ENCODE measurements at regions not wholly inside any gene's neighbourhood (a gene's known extent, or its start where the extent isn't known, plus 50 kb on each side); places are given as distances from the start of the nearest gene placed in this dataset.

DNA sequence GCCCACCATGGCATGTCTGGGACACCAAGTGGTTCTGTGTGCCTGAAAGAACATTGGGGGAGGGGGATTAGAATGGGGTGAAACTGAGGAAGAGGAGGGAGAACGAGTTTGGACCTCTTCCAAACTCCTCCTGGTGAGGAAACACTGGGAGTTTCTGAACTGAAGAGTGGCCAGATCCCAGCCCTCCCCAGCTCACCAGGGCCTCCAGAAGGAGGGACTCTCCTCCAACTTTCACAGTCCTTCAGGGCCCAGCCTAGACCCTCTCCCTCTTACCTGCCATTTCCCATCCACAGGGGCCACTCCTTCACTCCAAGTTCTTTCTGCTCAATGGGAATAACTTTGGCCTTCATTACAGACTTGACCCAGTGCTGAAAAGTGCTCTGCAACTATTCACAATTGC, 132.0 kb upstream of the FOXK1 start:
- no peak for DNase-seq (ENCODE audit: low spot score)
- H3K36me3 Mint-ChIP-seq: no peaks in the 10 kb centered on the region
- Histone ChIP-seq H3K4me2 (no peak overlapping the region), H3K79me2 (ENCODE audit: low read depth) (no peaks in the 10 kb centered on the region), H3K9me3 (ENCODE audit: low read depth) (peaks cover 5% of the 10 kb centered on the region), H4K20me1 (ENCODE audit: low read depth) (no peaks in the 10 kb centered on the region), H3K36me3 (no peaks in the 10 kb centered on the region), H3K27ac (no peak overlapping the region), H3K9ac (no peak overlapping the region), H3K4me1 (no peaks in the 10 kb centered on the region), H3K27me3 (no peaks in the 10 kb centered on the region), H3F3A (ENCODE audit: low read depth) (no peaks in the 10 kb centered on the region), H3K4me3 (no peak overlapping the region), H2AFZ (replicated peaks) (no peak overlapping the region)
- H3K27me3 Mint-ChIP-seq (ENCODE audit: insufficient read depth, low read depth): peaks cover 4% of the 10 kb centered on the region
- peaks cover 25% of the 10 kb centered on the region for H3K9me3 Mint-ChIP-seq
- H3K27ac Mint-ChIP-seq: no peak overlapping the region
- H3K4me1 Mint-ChIP-seq: no peaks in the 10 kb centered on the region
- TF ChIP-seq EZH2phosphoT487 (IDR thresholded peaks at IDR 0.05) (no peak), EZH2 (IDR thresholded peaks at IDR 0.05) (no peak)
- TF ChIP-seq, protein P1, sequence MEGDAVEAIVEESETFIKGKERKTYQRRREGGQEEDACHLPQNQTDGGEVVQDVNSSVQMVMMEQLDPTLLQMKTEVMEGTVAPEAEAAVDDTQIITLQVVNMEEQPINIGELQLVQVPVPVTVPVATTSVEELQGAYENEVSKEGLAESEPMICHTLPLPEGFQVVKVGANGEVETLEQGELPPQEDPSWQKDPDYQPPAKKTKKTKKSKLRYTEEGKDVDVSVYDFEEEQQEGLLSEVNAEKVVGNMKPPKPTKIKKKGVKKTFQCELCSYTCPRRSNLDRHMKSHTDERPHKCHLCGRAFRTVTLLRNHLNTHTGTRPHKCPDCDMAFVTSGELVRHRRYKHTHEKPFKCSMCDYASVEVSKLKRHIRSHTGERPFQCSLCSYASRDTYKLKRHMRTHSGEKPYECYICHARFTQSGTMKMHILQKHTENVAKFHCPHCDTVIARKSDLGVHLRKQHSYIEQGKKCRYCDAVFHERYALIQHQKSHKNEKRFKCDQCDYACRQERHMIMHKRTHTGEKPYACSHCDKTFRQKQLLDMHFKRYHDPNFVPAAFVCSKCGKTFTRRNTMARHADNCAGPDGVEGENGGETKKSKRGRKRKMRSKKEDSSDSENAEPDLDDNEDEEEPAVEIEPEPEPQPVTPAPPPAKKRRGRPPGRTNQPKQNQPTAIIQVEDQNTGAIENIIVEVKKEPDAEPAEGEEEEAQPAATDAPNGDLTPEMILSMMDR (IDR thresholded peaks at IDR 0.05): no peak
- H3K4me3 Mint-ChIP-seq: no peak overlapping the region

DNA sequence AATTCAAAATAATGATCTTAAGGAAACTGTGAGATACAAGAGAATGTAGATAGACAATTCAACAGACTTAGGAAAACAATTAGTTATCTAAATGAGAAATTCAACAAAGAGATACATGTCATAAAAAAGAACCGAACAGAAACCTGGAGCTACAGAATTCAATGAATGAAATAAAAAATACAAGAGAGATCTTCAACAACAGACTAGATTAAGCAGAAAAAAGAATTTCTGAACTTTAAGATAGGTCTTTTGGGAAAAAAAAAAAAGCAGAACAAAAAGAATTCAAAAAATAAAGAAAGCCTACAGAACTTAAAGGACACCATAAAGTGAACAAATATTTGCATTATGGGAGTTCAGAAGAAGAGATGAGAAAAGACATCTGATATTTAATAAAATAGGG, 129.1 kb upstream of the FOXK1 start:
- Histone ChIP-seq H3K9me3 (ENCODE audit: low read depth) (peaks cover 5% of the 10 kb centered on the region), H2AFZ (replicated peaks) (no peak overlapping the region), H3K36me3 (no peaks in the 10 kb centered on the region), H3K79me2 (ENCODE audit: low read depth) (no peaks in the 10 kb centered on the region), H3K9ac (no peak overlapping the region), H3K27me3 (no peaks in the 10 kb centered on the region), H3K27ac (no peak overlapping the region), H3F3A (ENCODE audit: low read depth) (no peaks in the 10 kb centered on the region), H3K4me3 (no peak overlapping the region), H4K20me1 (ENCODE audit: low read depth) (no peaks in the 10 kb centered on the region), H3K4me1 (no peaks in the 10 kb centered on the region), H3K4me2 (no peak overlapping the region)
- no peaks in the 10 kb centered on the region for H3K4me1 Mint-ChIP-seq
- H3K27ac Mint-ChIP-seq: no peak overlapping the region
- no peaks in the 10 kb centered on the region for H3K36me3 Mint-ChIP-seq
- peaks cover 34% of the 10 kb centered on the region for H3K9me3 Mint-ChIP-seq
- no peak overlapping the region for H3K4me3 Mint-ChIP-seq
- H3K27me3 Mint-ChIP-seq (ENCODE audit: insufficient read depth, low read depth): peaks cover 4% of the 10 kb centered on the region
- no peak for DNase-seq (ENCODE audit: low spot score)
- TF ChIP-seq EZH2 (IDR thresholded peaks at IDR 0.05) (no peak), EZH2phosphoT487 (IDR thresholded peaks at IDR 0.05) (no peak)
- TF ChIP-seq, protein P1 (IDR thresholded peaks at IDR 0.05): no peak

DNA sequence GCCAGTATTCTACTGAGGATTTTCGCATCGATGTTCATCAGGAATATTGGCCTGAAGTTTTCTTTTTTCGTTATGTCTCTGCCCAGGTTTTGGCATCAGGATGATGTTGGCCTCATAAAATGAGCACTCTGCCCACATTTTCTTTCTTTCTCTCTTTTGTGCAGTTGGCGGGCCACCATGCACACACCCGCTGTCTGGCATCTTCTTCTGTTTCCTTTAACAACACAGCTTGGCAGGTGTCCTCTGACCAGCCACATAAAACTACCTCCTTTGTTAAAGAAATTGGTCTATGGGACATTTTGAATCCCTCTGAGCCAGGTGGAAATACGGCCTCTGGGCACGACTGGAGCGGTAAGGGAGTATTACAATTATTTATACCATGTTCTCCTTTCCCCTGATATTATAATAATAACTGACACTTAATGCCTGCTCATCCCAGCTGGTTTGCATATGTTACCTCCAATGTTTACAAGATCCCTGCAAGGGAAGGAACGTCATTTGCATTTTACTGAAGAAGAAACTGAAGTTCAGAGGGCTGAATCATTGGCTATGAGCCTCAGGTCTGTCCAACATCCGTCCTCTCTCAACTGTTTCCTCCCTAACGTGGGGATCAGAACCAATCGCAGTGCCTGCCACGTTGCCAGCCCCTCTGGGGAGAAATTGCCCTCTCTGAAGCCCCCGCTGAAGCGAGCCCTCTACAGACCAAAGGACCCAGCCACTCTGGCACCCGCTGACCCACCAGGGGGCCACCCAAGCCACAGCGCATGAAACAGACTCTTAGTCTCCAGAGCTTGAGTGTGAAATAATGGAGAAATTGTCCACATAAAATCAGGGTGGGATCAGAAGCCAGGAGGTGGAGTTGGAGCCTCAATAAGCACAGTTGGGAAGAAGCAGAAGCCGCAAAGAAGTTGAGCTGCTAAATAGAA, 125.0 kb upstream of the FOXK1 start:
- H3K9me3 Mint-ChIP-seq: peaks cover 32% of the 10 kb centered on the region
- no peak overlapping the region for H3K27ac ChIP-seq

More for the DNA sequence above, 125.0 kb upstream of the FOXK1 start:
- no peak for DNase-seq (ENCODE audit: low spot score)
- TF ChIP-seq, protein P1 (IDR thresholded peaks at IDR 0.05): no peak
- no peak for TF ChIP-seq EZH2phosphoT487 (IDR thresholded peaks at IDR 0.05)
- no peak for TF ChIP-seq EZH2 (IDR thresholded peaks at IDR 0.05)
- H3K27me3 Mint-ChIP-seq (ENCODE audit: insufficient read depth, low read depth): peaks cover under 1% of the 10 kb centered on the region
- Histone ChIP-seq H3K79me2 (ENCODE audit: low read depth) (no peaks in the 10 kb centered on the region), H2AFZ (replicated peaks) (peak overlapping the region; percentile 6), H3K27me3 (no peaks in the 10 kb centered on the region), H4K20me1 (ENCODE audit: low read depth) (no peaks in the 10 kb centered on the region), H3K9ac (no peak overlapping the region), H3K9me3 (ENCODE audit: low read depth) (peaks cover 5% of the 10 kb centered on the region), H3K4me3 (no peak overlapping the region), H3K4me2 (no peak overlapping the region), H3F3A (ENCODE audit: low read depth) (no peaks in the 10 kb centered on the region), H3K36me3 (no peaks in the 10 kb centered on the region), H3K4me1 (no peaks in the 10 kb centered on the region)
- no peak overlapping the region for H3K27ac Mint-ChIP-seq
- no peaks in the 10 kb centered on the region for H3K36me3 Mint-ChIP-seq
- H3K4me1 Mint-ChIP-seq: peaks cover 3% of the 10 kb centered on the region
- no peak overlapping the region for H3K4me3 Mint-ChIP-seq
